ENCODE measurements at regions not wholly inside any gene's neighbourhood (a gene's known extent, or its start where the extent isn't known, plus 50 kb on each side); places are given as distances from the start of the nearest gene placed in this dataset.
"Not testable (repeated sequence)": the region's sequence is repeated elsewhere in the genome, so short reads cannot be mapped to it uniquely, and the experiment has no call there.

DNA sequence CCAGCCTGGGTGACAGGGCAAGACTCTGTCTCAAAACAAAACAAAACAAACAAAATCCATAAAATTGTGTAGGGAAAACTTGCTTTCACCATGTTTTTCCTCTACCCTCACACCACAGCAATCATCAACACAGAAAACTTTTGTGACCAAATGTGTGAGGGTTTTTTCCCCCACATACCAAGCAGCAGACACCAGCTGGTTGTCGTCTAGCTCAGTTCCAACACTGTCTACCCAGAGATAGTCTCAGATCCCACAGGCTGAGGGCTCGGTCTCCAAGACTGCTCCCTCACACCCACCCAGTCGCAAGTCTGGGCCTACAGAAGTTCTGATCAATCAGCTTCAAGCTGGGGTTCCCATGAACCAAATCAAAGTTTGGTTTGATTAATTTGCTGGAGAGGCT lies 322.4 kb upstream of the MAGI2 start:
- no peak for FAIRE-seq

DNA sequence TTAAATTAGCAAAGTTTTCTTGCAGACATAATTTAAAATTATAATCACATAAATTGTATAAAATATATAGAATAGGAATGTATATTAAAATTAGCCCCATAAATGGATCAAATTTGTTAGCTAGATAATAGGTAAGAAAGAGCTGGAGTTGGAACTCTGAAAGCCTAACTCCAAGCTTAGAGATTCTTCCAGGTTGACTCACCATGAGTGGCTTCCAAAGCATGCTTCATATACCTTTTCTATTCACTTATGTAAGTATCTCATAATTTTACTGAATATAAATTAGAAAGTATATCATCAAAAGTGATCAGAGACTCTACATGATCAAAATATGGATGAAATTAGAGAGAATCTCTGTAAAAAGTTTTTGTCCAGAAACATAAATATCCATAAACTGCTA lies 320.7 kb upstream of the MAGI2 start:
- no peak for FAIRE-seq

DNA sequence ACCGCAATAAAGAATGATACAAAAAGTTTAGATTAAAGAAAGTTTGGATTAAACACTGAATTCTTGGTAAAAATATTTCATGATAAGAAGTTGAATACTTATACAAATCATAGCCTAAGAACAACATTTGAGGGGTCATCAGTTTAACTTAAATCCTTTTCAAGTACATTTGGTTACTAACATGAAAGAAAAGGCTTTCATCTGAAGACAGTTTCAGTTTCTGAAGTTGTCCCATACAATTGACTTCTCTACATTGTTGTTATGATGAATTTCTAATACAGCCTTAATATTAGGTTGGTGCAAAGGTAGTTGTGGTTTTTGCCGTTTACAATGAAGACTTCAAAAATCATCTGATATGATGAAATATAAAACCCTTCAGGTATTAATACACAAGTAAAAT lies 317.5 kb upstream of the MAGI2 start:
- FAIRE-seq: no peak

DNA sequence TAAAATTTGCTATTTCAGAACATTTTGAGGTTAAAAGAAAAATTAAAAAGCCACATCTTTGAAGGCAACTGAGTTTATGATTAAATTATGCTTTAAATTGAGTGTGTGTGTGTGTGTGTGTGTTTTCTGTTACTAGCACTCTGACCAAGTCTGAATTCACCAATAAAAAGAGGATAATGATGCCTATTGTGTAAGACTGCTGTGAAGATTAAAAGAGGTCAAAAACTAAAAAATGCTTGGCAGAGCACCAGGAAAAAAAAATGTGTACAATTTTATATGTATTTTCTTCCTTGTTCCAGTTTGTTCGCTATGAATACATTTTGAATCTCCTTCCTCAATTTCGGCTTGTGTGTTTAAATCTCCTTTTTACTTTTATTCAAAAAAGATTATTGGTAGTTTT lies 316.6 kb upstream of the MAGI2 start:
- FAIRE-seq: no peak

DNA sequence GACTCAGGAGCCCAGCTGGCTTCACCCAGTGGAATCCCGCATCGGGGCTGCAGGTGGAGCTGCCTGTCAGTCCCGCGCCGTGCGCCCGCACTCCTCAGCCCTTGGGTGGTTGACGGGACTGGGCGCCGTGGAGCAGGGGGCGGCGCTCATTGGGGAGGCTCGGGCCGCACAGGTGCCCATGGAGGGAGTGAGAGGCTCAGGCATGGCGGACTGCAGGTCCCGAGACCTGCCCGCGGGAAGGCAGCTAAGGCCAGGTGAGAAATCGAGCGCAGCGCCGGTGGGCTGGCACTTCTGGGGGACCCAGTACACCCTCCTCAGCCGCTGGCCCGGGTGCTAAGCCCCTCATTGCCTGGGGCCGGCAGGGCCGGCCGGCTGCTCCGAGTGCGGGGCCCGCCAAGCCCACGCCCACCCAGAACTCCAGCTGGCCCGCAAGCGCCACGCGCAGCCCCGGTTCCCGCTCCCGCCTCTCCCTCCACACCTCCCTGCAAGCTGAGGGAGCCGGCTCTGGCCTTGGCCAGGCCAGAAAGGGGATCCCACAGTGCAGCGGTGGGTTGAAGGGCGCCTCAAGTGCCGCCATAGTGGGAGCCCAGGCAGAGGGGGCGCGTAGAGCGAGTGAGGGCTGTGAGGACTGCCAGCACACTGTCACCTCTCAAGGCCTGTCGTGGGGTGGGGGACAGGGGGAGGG lies 314.6 kb upstream of the MAGI2 start:
- FAIRE-seq: not testable (repeated sequence)

DNA sequence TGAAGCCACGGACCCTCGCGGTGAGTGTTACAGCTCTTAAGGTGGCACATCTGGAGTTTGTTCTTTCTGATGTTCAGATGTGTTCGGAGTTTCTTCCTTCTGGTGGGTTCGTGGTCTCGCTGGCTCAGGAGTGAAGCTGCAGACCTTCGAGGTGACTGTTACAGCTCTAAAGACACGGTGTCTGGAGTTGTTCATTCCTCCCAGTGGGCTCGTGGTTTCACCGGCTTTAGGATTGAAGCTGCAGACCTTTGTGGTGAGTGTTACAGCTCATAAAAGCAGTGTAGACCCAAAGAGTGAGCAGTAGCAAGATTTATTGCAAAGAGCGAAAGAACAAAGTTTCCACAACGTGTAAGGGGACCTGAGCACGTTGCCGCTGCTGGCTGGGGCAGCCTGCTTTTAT lies 313.7 kb upstream of the MAGI2 start:
- not testable (repeated sequence) for FAIRE-seq

DNA sequence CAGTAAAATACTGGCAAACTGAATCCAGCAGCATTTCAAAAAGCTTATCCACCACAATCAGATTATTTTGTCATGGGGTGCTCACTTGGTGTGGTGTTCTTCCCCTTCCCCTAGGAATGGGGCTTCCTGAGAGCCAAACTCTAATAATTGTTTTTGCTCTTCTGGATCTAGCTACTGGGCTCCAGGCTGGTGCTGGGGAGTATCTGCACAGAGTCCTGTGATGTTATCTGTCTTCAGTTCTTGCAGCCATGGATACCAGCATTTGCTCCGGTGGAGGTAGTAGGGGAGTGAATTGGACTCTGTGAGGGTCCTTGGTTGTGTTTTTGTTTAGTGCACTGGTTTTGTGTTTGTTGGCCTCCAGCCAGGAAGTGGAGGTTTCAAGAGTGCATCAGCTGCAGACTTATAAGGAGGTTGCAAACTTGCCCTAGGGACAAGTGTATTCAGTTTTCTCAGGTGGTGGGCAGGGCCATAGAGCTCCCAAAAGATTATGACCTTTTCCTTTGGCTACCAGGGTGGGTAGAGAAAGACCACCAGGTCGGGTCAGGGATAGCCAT lies 308.5 kb upstream of the MAGI2 start:
- no peak for FAIRE-seq

DNA sequence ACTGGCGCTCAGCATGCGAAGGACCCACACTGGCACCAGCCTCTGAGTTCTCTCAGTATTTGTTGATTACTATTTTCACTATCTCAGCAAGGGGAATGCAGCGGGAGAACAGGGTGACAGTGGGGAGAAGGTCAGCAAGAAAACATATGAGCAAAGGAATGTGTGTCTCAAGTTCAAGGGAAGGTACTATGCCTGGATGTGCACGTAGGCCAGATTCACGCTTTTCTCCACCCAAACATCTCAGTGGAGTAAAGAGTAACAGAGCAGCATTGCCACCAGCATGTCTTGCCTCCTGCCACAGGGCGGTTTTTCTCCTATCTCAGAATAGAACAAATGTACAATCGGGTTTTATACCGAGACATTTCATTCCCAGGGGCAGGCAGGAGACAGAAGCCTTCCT lies 297.5 kb upstream of the MAGI2 start:
- FAIRE-seq: not testable (repeated sequence)

DNA sequence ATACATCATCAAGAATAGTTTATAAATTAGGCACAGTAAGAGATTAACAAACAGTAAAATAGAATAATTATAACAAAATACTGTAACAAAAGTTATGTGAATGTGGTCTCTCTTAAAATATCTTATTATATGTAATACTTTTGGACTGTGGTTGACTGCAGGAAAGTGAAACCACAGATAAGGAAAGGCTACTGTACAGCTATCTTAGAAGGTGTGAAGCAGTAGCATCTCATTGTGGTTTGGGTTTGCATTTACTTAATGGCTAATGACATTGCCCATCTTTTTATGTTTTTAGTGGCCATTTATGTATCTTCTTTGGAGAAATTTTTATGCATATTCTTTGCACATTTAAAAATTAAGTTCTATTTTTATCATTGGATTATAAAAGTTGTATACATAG lies 296.4 kb upstream of the MAGI2 start:
- no peak for FAIRE-seq

DNA sequence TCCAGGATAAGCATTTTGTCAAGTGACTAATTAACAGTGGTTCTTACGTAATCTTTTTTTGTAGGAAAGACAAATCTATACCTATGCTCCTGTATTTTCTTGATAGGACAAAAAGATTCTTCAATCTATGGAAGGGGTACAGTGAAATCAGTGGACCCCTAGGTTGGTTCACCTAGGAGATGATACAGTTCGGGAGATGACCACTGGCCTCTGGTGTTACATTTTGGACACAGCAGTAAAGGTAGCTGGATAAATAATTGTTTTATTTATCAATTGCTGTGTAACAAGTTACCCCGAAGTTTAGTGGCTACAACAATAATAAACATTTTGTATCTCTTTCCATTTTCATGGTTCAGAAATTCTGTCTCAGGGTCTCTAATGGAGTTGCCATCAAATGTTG lies 288.2 kb upstream of the MAGI2 start:
- no peak for FAIRE-seq

DNA sequence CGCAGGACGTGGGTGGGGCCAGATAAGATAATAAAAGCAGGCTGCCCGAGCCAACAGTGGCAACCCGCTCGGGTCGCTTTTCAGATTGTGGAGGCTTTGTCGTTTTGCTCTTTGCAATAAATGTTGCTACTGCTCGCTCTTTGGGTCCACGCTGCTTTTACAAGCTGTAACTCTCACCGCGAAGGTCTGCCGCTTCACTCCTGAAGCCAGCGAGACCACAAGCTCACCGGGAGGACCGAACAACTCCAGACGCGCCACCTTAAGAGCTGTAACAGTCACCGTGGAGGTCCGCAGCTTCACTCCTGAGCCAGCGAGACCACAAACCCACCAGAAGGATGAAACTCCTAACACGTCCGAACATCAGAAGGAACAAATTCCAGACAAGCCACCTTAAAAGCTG lies 286.6 kb upstream of the MAGI2 start:
- FAIRE-seq: no peak

DNA sequence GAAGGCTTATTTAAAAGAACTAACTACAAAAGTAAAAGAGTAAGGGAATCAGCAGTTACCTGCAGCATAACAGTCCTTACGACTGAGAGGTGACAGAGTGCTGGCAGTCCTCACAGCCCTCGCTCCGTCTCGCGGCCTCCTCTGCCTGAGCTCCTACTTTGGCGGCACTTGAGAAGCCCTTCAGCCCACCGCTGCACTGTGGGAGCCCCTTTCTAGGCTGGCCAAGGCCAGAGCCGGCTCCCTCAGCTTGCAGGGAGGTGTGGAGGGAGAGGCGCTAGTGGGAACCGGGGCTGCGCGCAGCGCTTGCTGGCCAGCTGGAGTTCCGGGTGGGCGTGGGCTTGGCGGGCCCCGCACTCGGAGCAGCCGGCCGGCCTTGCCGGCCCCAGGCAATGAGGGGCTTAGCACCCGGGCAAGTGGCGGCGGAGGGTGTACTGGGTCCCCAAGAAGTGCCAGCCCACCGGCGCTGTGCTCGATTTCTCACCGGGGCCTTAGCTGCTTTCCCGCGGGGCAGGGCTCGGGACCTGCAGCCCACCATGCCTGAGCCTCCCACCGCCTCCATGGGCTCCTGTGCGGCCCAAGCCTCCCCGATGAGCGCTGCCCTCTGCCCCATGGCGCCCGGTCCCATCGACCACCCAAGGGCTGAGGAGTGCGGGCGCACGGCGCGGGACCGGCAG lies 285.7 kb upstream of the MAGI2 start:
- not testable (repeated sequence) for FAIRE-seq

DNA sequence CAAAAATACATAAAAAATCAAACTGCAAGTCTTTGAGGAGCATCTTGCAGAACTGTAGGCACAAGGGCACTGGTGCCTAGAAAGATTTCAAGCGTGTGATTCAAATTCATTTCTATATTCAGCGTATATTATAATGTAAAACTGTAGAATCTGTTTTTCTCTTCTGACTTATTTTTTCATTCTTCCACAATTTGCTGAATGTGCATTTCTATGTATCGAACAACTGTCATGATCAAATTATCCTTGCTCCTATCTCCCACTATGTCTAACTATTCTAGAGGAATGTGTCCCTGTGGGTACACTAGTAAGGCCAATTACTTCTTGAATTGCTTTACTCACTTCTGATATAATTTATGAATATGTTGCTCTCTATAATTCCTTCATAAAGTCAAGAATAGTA lies 283.0 kb upstream of the MAGI2 start:
- no peak for FAIRE-seq

DNA sequence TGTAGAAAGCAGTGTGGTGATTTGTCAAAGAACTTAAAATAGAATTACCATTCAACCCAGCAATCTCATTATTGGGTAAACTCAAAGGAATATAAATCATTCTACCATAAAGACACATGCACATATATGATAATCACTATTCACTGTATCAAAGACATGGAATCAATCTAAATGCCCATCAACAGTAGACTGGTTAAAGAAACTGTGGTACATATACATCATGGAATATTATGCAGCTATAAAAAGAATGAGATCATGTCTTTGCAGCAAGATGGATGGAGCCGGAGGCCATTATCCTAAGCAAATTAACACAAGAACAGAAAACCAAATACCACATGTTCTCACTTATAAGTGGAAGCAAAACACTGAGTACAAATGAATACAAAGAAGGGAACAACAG lies 281.5 kb upstream of the MAGI2 start:
- no peak for FAIRE-seq

DNA sequence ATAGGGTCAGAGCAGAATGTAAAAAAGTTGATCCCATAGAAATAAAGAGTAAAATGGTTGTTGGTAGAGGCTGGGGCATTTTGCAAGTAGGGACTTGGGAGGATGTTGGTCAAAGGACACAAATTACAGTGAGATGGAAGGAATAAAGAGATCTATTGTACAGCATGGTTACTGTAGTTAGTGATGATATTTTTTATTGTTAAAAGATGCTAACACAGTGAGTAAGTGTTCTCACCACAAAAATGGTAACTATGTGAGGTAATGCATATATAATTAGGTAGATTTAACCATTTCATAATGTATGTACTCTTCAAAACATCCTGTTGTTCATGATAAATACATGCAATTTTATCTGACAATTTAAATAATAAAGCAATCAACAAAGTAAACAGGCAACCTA lies 280.7 kb upstream of the MAGI2 start:
- FAIRE-seq: no peak

DNA sequence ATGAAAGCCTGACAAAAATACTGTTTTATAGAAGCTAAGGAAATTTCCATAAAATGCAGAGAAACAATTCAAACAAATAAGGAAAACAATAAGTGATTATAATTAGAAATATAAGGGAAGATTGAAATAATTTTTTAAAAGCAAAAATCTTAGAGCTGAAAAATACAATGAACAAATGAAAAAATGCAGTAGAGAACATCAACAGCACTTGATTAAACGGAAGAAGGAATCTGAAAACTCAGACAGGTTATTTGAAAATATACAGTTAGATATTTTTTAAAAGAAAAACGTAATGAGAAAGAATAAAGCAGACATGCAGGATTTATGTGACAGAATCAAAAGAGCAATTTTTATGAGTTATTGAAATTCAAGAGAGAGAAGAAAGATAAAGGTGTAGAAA lies 279.1 kb upstream of the MAGI2 start:
- FAIRE-seq: no peak

DNA sequence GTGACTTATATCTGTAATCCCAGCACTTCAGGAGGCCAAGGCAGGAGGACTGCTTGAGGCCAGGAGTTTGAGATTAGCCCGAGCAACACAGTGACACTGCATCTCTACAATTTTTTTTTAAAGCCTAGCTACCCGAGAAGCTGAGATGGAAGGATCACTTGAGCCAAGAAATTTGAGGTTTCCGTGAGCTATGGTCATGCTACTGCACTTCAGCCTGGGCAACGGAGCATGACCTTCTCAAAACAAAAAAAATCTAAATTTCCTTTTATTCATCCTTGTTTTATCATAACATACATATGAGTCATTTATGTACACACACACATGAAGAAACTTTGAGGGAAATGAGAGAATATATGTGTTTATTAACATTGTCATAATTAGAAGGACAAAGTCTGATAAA lies 277.5 kb upstream of the MAGI2 start:
- no peak for FAIRE-seq

DNA sequence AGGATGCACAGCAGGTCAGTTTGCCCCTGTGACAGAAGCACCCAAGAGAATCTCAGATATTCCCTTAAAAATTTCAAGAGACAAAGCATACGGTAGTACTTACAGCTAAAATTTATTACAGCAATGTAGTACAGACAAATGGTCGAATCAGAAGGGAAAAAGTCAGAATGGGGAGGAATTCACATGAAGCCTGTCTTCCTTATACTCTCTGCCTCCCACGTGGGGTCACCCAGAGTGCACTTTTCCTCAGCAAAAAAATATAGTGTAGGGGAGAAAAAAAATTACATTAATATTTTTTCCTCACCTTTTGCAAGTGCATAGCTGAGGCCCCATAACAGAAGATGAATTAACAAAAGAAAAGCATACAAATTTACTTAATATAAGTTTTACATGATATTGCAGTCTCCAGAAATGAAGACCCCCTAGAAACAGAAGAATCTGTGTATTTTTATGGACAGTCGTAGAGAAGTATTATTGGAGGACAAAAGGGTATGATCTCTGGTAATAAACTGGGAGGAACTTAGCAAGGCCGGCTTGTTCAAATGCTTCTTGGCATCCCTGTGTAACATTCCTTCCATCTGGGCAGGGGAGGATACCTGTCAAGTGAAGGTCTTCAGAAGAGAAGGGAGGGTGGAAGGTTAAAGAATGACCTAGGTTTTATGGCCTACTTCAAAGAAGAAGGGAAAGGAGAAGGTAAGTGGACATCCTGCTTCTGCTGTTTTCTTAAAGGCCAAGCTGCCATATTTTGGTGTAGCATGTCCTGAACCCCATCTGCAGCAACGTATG lies 270.6 kb upstream of the MAGI2 start:
- FAIRE-seq: no peak

DNA sequence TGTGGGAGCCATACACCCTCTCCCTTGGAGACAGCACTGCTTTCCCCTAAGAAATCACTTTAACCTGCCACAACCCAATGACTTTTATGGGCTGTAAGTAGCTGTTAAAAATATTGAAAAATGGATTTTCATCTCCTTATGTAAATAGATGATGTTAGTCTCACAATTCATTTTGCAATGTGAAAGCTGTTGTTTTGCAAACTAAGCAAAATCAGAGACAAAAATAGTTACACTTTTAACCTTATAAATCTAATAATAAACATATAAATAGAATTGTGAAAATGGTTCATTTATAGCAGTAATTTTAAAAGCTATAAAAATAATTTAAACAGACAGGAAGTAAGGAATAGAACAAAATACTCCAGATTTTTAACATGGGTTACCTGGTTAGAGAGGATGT lies 268.8 kb upstream of the MAGI2 start:
- FAIRE-seq: no peak

DNA sequence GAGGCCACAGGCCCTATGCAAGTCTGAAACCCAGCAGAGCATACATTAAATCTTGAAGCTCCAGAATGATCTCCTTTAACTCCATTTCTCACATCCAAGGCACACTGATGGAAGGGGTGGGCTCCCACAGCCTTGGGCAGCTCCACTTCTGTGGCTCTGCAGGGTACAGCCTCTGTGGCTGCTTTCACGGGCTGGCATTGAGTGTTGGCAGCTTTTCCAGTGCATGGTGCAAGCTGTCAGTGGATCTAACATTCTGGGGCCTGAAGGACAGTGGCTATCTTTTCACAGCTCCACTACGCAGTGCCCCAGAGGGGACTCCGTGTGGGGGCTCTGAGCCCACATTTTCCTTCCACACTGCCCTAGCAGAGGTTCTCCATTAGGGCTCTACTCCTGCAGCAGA lies 265.7 kb upstream of the MAGI2 start:
- no peak for FAIRE-seq

DNA sequence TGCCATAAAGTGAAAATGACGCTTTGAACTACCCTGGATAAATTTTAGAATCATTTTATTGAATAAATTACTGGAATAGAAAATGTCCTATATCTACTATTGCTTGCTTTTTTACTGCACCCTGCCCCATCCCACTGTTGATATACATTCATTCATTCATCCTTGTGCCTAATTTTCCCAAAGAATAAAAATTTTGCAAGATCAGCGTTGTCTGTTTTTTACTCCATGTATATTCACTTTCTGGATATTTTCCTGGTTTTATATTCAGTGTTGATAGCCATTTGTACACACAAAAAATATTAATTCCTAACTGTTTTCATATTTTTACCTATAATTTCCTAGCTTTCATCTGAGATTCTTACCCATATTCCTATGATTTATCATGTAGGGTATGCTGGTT lies 262.9 kb upstream of the MAGI2 start:
- no peak for FAIRE-seq

DNA sequence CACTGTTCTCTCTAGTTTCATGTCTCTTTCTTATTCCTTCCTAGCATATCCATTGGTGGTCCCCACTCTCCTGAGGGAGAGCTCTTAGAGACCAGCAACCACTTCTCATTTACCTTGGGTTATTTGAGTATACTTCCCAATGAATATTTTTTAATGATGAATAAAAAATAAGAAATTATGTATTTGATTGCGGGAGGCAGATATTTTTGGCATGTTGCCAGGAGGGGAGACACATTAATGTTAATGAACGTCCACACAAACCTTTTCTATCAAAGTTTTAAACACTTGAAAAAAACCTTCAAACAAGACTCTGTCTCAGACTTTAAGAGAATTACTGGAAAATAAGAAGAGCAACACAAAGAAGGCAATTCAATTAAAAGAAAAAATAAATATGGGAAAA lies 260.6 kb upstream of the MAGI2 start:
- FAIRE-seq: no peak

DNA sequence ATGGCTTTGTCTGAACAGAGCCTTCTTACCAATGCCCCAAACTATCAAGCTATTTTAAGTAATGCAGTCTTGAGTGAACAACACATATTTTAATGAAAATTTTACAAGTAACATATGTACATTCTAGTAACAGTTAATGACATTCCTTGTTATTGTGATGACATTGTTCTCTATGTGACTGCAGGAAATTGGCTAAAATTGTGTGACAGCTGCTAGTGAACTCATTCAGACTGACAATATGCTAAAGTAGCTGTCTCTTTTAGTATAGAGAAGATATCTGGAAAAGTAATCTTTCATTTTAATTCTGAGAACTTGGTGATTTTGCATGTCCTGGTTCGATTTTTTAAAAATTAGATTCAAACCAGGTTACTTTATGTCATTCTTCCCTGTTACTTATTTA lies 259.8 kb upstream of the MAGI2 start:
- no peak for FAIRE-seq

DNA sequence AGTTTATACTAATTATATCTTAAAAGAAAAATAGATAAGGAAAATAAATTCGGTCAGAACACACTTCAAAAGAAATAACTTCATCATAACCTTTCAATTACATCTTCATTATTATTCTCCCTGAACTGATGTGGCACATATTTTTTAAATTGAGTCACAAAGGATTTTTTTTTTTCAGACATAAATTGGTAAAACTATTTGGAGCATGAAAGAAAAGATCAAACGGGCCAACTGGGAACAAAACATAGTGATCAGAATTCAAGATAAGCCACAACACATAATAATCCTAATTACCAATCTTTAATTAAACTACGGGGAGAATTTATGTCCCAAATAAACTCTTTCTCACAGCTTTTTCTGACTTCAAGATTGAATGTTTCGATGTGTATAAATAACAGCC lies 258.2 kb upstream of the MAGI2 start:
- FAIRE-seq: no peak
